AG09319 (cell line): ENCODE measurements at regions not wholly inside any gene's neighbourhood (a gene's known extent, or its start where the extent isn't known, plus 50 kb on each side); places are given as distances from the start of the nearest gene placed in this dataset.

Experiments
- DNase-seq: peaks from one replicate; pipeline ENCODE4 v3.0.0-alpha.2; 2010; ENCODE audit warnings: low read depth; ENCODE audit errors: extremely low read depth
- CTCF ChIP-seq: IDR thresholded peaks from 2 replicates; pipeline ENCODE4 v1.5.1; 2011; ENCODE audit warnings: low read depth, mild to moderate bottlenecking, inconsistent platforms, low read length, moderate library complexity

DNA sequence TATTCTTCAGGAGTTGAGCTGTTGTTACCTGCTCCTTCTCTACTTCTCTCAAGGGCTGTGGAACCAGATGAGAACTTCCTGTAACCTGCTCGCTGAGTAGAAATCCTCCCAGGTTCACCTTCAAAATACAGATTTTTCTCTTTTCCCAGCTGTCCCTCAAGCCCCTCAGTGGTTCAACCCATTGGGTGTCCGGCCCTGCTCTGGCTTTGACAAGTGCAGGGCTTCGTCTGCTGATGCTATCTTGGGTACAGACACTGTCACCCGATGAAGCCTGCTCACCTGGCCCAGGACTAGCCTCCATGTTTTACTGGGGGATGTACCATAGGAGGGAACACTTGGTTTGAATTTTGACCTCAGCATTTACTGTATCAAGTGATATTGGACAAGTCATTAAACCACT lies 490.4 kb downstream of the IRX1 start:
- DNase-seq: no peak
- TF ChIP-seq CTCF: no peak

DNA sequence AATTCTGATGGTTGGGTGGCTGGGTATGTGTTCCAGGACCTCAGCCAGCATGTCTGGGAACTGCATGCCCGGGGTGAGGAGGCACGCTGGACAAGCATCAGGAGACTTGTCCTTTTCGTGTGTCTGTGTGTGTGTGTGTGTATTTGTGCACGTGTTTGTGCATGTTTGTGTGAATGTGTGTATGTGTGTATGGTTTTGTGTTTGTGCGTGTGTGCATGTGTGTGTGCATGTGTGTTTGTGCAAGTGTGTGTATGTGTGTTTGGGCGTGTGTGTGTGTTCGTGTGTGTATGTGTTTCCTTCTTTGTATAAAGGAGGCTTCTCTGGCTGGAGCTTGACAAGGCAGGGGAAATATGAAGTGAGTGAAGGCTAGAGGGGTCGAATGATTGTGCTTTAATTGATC lies 491.5 kb downstream of the IRX1 start:
- no peak for TF ChIP-seq CTCF
- DNase-seq: no peak

- no peak for TF ChIP-seq CTCF
- no peak for DNase-seq
Observed at GRCh38 chr5:4089087-4089486, 493.5 kb downstream of the IRX1 start.

DNA sequence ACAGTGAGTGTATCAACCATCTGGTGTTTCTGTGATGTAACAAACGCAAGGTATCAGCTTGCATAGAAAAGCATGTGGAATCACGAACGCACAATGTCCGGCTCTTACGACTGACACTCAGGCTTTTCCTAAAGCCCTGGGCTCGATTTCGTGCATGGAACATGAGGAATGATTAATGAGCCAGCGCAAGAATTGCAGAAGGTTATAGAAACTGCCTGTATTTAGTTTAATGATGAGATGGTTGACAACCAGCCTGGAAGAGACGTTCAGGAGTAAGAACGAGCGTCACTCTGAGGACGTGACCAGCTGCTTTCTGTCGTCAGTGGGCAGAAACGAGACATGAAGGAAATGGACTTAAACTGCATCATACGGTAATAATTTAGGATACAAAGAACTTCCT lies 497.6 kb downstream of the IRX1 start:
- DNase-seq: no peak
- no peak for TF ChIP-seq CTCF

- no peak for TF ChIP-seq CTCF
Observed at GRCh38 chr5:4093970-4094369, 498.3 kb downstream of the IRX1 start.

DNA sequence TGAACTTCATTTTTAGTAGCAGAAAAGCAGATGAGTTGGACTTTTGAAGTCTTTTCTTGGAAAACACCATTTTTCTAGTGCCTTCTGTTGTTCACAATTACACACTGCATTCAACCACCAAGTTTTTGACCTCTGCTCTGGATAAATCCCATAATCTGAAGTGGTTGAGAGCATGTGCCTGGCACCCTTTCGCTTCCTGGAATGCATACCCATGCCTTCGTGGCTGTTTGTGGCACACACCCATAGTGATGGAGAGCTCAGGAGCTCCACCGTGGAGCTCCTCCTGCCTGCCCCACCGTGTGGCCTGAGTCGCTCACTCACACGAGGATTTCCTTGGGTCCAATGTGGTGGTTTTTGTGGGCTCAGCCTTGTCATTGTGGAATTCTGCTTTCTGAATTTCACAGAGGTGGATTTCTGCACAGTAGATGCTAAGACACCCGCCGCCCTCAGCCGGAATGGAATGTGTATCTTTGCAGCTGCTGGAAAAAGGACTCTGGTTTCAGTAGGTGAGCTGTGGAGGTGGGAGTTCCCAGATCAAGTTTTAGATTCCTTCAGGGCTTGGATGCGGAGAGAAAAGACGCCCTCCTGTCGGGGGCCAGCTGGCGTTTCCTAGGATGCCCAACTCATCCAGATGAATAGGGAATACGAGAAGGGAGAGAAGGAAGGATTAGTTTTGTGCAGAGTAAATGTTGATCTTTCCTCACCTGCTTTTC lies 500.4 kb downstream of the IRX1 start:
- TF ChIP-seq CTCF: no peak
- DNase-seq: no peak

More at GRCh38 chr5:4093970-4094369, 498.3 kb downstream of the IRX1 start:
- no peak for DNase-seq

DNA sequence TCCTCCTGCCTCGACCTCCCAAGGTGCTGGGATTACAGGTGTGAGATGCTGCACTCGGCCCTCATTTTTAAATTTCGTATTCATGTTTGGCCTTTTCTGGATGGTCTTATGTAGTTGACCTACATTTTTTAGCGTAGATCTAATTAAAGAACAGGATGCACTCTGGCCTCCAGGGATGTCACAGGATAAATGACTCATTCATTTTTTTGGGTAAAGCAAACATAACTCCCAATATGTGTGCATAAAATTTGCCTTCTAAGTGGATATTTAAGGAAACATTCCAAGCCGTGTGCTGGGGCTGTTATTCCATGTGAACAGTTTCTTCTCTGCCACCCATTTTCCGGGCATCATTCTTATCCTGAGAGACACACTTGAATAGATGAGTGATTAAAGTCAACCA lies 501.6 kb downstream of the IRX1 start:
- no peak for TF ChIP-seq CTCF
- no peak for DNase-seq
